Panc1 (cell line): ENCODE measurements at regions not wholly inside any gene's neighbourhood (a gene's known extent, or its start where the extent isn't known, plus 50 kb on each side); places are given as distances from the start of the nearest gene placed in this dataset.

ENCODE experiments used
- ATAC-seq: fragments of 200-7000 bp; cut with Tn5 transposase; 2 replicates; pipeline ENCODE4 v1.9.1; 2020; ENCODE audit warnings: mild to moderate bottlenecking, moderate library complexity
- BruUV-seq: library from RNA; stranded (reverse); fragments of 400-500 nt; replicated peaks from 2 replicates; lab custom pipeline; 2021; lab: Mats Ljungman, UMichigan
- CTCF ChIA-PET: fragments of 300-600 bp; sonication (Branson Sonifier 250); formaldehyde crosslinking; loops from one replicate; lab custom pipeline; 2022; ENCODE audit warnings: antibody characterized with exemption; lab: Charles Lee
- POLR2A ChIA-PET: fragments of 300-600 bp; sonication (Branson Sonifier 250); formaldehyde crosslinking; loops from one replicate; lab custom pipeline; 2022; ENCODE audit warnings: antibody characterized with exemption; lab: Charles Lee
- DNase-seq: peaks from one replicate; pipeline ENCODE4 v3.0.0-alpha.2; 2010; ENCODE audit warnings: low read depth, low spot score
- H3K27ac ChIP-seq: 2 replicates; pipeline ENCODE4 v1.5.1; 2011; ENCODE audit warnings: mild to moderate bottlenecking, low read length, inconsistent platforms
- H3K27me3 ChIP-seq: fragments of 200-500 bp; sonication (Bioruptor generic); 2 replicates; pipeline ENCODE4 v1.6.0; 2014; ENCODE audit warnings: low read length, inconsistent platforms; ENCODE audit not compliant: control insufficient read depth, insufficient read depth
- H3K36me3 ChIP-seq: fragments of 200-500 bp; sonication (Bioruptor generic); 2 replicates; pipeline ENCODE4 v1.5.1; 2014; ENCODE audit warnings: inconsistent platforms, mild to moderate bottlenecking, low read length, moderate library complexity; ENCODE audit not compliant: control insufficient read depth, insufficient read depth
- H3K4me1 ChIP-seq: 2 replicates; pipeline ENCODE4 v1.5.1; 2011; ENCODE audit warnings: inconsistent platforms, mild to moderate bottlenecking, low read length, moderate library complexity; ENCODE audit not compliant: control insufficient read depth, insufficient read depth
- H3K4me3 ChIP-seq, 2 experiments: 2 replicates each; pipeline ENCODE4 v1.5.1; 2011 to 2012; ENCODE audit warnings: low read depth in 2 of 2, low read length in 2 of 2, mild to moderate bottlenecking in 2 of 2, inconsistent platforms in 1 of 2, moderate library complexity in 1 of 2
- H3K9me3 ChIP-seq: fragments of 200-500 bp; sonication (Bioruptor generic); 2 replicates; pipeline ENCODE4 v1.5.1; 2014; ENCODE audit warnings: low read depth, mild to moderate bottlenecking, inconsistent platforms, low read length, moderate library complexity; ENCODE audit not compliant: control insufficient read depth, insufficient read depth
- CTCF ChIP-seq: fragments of 450-650 bp; IDR thresholded peaks from 2 replicates; pipeline ENCODE4 v1.5.1; 2017; ENCODE audit warnings: mild to moderate bottlenecking
- POLR2AphosphoS5 ChIP-seq: IDR thresholded peaks from 2 replicates; pipeline ENCODE4 v1.6.1; 2012; ENCODE audit warnings: mild to moderate bottlenecking, low read depth, low read length, moderate library complexity
- REST ChIP-seq, 2 experiments: IDR thresholded peaks; 2 replicates each; pipeline ENCODE4 v1.6.1; 2011 to 2012; ENCODE audit warnings: low read depth in 2 of 2, control low read depth in 1 of 2, low read length in 1 of 2, mild to moderate bottlenecking in 1 of 2, moderate library complexity in 1 of 2; ENCODE audit not compliant: insufficient read depth in 1 of 2
- SIN3A ChIP-seq: IDR thresholded peaks from 2 replicates; pipeline ENCODE4 v1.6.1; 2012; ENCODE audit warnings: low read depth, mild to moderate bottlenecking, low read length, moderate library complexity, borderline replicate concordance; ENCODE audit not compliant: insufficient read depth
- TCF7L2 ChIP-seq: IDR thresholded peaks from 2 replicates; pipeline ENCODE4 v1.6.1; 2011; ENCODE audit warnings: mild to moderate bottlenecking, low read depth, low read length, inconsistent platforms
- in situ Hi-C: cut with HindIII; loops from 2 replicates; pipeline ENCODE4 v1.10.0; 2016; ENCODE audit warnings: low sequenced_read_pairs, low pct_unique_long_range_greater_than_20kb
- intact Hi-C: fragments of 100-400 bp; cut with micrococcal nuclease; formaldehyde crosslinking; loops from one replicate; pipeline ENCODE4 v1.10.0; 2022; ENCODE audit not compliant: unreplicated experiment

- peak; percentile 93 for ATAC-seq
- TF ChIP-seq REST (IDR thresholded peaks at IDR 0.05; ENCODE audit: insufficient read depth in 1 of 2, low read depth in 2 of 2, low read length in 1 of 2) (no peak), TCF7L2 (no peak), SIN3A (no peak), POLR2AphosphoS5 (no peak), CTCF (no peak)
- in situ Hi-C loops = no loop called here
- H3K4me1 ChIP-seq = no peaks in the 10 kb centered on the region
- peak overlapping the region; percentile 70 for H3K27ac ChIP-seq
- peak; percentile 24 for DNase-seq
- no peaks in the 10 kb centered on the region for H3K36me3 ChIP-seq
- CTCF ChIA-PET = no interaction called here
- H3K9me3 ChIP-seq = no peaks in the 10 kb centered on the region
- BruUV-seq = no TSS peak
- intact Hi-C loops = no loop called here
- H3K27me3 ChIP-seq = no peaks in the 10 kb centered on the region; the same call in 1 of the 2 replicates
- H3K4me3 ChIP-seq = peak overlapping the region; percentile 53 to 81
- POLR2A ChIA-PET = no interaction called here
Observed at GRCh38 chr1:192739476-192740184, 69.2 kb upstream of the RGS2 start.

DNA sequence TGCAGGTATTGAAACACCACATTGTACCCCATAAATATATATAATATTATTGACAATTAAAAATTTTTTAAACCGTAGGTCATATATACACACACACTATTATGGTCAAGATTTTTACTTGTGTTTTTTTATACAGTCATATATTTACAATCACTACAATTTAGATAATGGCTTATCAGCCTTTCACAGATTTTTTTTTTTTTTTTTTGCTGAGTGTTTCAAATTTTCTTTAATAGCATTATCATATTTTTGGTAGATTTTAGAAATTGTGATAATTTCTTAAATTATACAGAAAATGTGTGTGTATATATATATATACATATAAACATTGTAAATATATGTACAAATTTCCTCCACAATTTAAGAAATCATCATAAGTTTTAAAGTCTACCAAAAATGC is 68.6 kb upstream of the RGS2 start:
- in situ Hi-C loops = no loop called here
- no peak for DNase-seq

More for the DNA sequence above, 68.6 kb upstream of the RGS2 start:
- BruUV-seq = no TSS peak
- Histone ChIP-seq H3K36me3 (no peaks in the 10 kb centered on the region), H3K4me3 (peak overlapping the region; percentile 53 to 81; a peak in 3 of 4 replicates), H3K27me3 (no peaks in the 10 kb centered on the region; the same call in 1 of the 2 replicates), H3K4me1 (no peaks in the 10 kb centered on the region), H3K27ac (no peak overlapping the region), H3K9me3 (no peaks in the 10 kb centered on the region)
- ChIA-PET CTCF (no interaction called here), POLR2A (no interaction called here)
- ATAC-seq = no peak
- TF ChIP-seq REST (IDR thresholded peaks at IDR 0.05; ENCODE audit: insufficient read depth in 1 of 2, low read depth in 2 of 2, low read length in 1 of 2) (no peak), CTCF (no peak), TCF7L2 (no peak), POLR2AphosphoS5 (no peak), SIN3A (no peak)
- intact Hi-C loops = no loop called here
